ENCODE measurements at regions not wholly inside any gene's neighbourhood (a gene's known extent, or its start where the extent isn't known, plus 50 kb on each side); places are given as distances from the start of the nearest gene placed in this dataset.

DNA sequence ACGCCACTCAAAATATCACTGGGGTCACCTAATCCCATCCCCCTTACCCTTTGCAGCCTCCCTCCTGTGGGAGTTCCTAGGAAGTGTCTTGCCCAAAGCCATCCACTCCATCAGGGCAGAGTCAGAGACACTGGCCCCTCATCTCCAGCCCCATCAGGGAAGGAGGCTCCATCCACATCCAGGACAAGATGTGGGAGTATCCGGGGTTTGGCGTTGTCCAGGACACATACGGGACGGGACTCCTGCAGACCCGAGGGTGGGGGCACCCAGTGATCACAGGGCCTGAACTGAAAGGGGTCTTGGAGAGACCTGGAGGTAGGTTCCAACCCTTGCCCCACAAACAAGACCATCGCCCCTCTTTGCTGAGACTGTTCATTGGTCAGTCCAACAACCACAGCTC is 348.2 kb downstream of the MATN1 start:
- Histone ChIP-seq H3K27me3 (no peaks in the 10 kb centered on the region), H3K4me3 (no peak overlapping the region), H3K9me3 (no peaks in the 10 kb centered on the region), H3K4me1 (peaks cover 0 to 3% of the 10 kb centered on the region in 2 donors), H3K27ac (no peak overlapping the region), H3K36me3 (no peaks in the 10 kb centered on the region)
- ATAC-seq (no peak), DNase-seq (no peak)
- no peak for TF ChIP-seq POLR2A (IDR thresholded peaks at IDR 0.05)
- TF ChIP-seq, protein P1, sequence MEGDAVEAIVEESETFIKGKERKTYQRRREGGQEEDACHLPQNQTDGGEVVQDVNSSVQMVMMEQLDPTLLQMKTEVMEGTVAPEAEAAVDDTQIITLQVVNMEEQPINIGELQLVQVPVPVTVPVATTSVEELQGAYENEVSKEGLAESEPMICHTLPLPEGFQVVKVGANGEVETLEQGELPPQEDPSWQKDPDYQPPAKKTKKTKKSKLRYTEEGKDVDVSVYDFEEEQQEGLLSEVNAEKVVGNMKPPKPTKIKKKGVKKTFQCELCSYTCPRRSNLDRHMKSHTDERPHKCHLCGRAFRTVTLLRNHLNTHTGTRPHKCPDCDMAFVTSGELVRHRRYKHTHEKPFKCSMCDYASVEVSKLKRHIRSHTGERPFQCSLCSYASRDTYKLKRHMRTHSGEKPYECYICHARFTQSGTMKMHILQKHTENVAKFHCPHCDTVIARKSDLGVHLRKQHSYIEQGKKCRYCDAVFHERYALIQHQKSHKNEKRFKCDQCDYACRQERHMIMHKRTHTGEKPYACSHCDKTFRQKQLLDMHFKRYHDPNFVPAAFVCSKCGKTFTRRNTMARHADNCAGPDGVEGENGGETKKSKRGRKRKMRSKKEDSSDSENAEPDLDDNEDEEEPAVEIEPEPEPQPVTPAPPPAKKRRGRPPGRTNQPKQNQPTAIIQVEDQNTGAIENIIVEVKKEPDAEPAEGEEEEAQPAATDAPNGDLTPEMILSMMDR (IDR thresholded peaks at IDR 0.05 in 4 of 5, conservative IDR thresholded peaks at IDR 0.05 in 1 of 5) = no peak
- in situ Hi-C loops (cut with MboI; ENCODE audit: low sequenced_read_pairs in 4 of 4) = loop anchor here in 1 of 4 donors (25.0 kb wide), 1 partner anchor 1138 kb away; the partner anchor contains the start of genes MECR and PTPRU
- intact Hi-C loops (cut with DNase I; ENCODE audit: low total_unique reads) = no loop called here

DNA sequence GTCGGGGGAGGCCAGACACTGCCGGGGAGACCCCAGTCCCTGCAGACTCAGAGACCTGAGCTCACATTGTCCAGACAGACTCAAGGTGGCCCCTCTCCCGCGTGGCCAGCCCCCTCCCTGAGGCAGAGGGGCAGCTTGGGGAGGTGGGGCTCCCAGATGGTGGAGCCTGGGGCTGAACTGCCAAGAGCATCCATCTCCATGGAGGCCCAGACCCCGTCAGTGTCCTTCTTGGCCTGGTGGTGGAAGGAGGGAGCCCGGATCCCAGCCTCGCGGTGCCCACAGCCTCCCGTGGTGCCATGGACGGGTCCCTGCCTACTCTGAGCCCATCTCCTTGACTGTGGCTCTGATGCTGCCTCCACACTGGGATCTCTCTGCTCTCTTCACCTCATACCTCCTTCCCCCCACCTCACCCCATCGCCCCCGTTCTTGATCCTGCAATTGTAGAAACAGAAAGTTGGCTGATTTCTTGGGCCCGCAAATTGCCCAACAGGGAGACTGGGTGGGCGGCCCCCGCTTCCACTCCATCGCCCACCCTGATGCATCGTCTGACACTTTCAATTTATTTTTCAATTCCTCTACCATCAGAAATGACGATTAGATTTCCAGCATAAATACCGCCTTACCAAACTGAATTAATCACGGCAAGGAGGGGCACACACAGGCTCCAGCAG is 348.9 kb downstream of the MATN1 start:
- no peaks in the 10 kb centered on the region for H3K36me3 ChIP-seq
- no peak overlapping the region for H3K27ac ChIP-seq
- H3K4me1 ChIP-seq = no peaks in the 10 kb centered on the region
- intact Hi-C loops (cut with DNase I; ENCODE audit: low total_unique reads) (no loop called here), in situ Hi-C loops (cut with MboI; ENCODE audit: low sequenced_read_pairs in 4 of 4) (loop anchor here in 3 of 4 donors (25.0 kb wide), 2 partner anchors 1112 to 1137 kb away; partner anchors contain the start of genes MECR (in 2 of the 3) and PTPRU (in 2 of the 3))
- H3K9me3 ChIP-seq = no peaks in the 10 kb centered on the region
- H3K4me3 ChIP-seq = no peak overlapping the region
- DNase-seq = no peak
- TF ChIP-seq, protein P1 (IDR thresholded peaks at IDR 0.05 in 4 of 5, conservative IDR thresholded peaks at IDR 0.05 in 1 of 5) = no peak
- no peak for TF ChIP-seq POLR2A (IDR thresholded peaks at IDR 0.05)
- no peak for ATAC-seq
- H3K27me3 ChIP-seq = no peaks in the 10 kb centered on the region

DNA sequence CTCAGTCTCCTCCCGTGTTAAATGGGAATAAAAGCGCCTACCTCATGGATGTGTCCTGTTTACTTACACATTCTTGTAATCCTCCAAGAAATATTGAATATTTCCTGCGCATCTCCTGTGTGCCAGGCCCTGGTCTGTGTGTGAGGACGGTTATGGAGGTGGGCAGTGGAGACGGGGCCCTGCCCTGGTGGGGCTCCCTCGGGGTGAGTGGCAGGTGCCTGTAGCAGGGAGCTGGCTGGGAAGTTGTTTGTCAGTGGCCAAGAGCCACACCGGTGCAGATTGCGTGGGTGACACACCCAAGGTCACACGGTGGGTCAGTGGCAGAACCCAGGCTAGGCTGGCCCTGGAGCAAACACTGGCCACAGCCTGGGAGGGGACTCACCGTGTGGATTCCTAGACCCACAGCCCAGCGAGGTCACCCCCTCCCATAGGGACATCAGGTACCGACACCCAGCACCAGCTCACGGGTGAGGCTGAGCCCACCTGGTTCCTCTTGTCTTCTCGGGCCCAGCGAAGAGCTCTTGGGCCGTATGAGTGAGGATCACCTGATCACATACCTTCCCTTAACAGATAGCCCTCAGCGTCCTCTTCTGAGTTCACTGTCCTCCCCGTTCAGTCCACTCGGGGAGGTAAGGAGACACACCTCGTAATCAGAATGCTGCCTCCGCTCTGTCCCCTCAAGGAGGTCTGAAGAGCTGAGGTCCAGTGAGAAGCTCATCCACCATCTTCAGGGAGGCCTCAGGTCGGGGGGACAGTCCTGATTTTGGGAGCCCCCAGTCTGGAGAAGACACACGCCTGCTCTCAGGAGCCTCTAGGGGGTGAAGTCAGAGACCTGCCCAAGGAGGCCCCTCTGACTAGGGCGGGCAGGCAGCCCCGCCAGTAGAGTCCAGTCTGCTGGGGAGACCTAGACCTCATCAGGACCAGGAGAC is 349.6 kb downstream of the MATN1 start:
- TF ChIP-seq POLR2A (IDR thresholded peaks at IDR 0.05) = no peak
- TF ChIP-seq, protein P1 (IDR thresholded peaks at IDR 0.05 in 4 of 5, conservative IDR thresholded peaks at IDR 0.05 in 1 of 5) = no peak
- Histone ChIP-seq H3K27ac (no peak overlapping the region), H3K4me1 (no peaks in the 10 kb centered on the region), H3K36me3 (no peaks in the 10 kb centered on the region), H3K9me3 (no peaks in the 10 kb centered on the region), H3K27me3 (no peaks in the 10 kb centered on the region), H3K4me3 (no peak overlapping the region)
- ATAC-seq (no peak), DNase-seq (no peak)
- in situ Hi-C loops (cut with MboI; ENCODE audit: low sequenced_read_pairs in 4 of 4) = loop anchor here in 2 of 4 donors (25.0 kb wide), 2 partner anchors 1111 to 1136 kb away; partner anchors contain the start of genes MECR (in 1 of the 2) and PTPRU (in 1 of the 2)
- intact Hi-C loops (cut with DNase I; ENCODE audit: low total_unique reads) = no loop called here

DNA sequence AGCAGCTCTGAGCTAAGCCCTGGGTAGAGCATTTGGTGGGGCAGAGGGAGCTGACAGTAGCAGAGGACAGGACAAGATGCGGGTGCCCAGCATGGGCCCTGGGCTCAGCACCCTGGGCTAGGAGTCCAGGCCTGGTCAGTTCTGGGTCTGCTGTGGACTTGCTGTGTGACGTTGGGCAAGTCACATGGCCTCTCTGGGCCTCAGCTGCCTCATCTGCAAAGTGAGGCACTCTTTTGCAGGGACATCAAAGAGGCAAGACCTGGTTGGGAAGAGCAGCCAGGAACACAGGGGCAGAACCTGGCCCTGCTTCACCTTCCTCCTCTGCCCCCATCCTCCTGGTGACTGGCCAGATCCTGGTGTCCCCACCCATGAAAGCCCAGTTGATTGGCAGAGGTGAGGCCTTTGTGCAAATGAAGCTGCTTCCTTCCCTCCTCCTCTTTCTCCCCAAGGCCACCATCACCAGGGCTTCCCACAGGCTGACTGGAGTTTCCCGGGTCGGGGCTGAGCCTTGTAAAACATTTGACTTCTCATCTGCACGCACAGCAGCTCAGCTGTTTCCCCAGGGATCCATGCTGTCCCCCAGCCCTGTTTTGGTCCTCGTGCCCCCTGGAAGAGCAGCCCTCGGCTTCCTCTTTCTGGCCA is 350.5 kb downstream of the MATN1 start:
- Histone ChIP-seq H3K27ac (no peak overlapping the region), H3K4me1 (no peaks in the 10 kb centered on the region), H3K36me3 (no peaks in the 10 kb centered on the region), H3K9me3 (no peaks in the 10 kb centered on the region), H3K27me3 (no peaks in the 10 kb centered on the region), H3K4me3 (no peak overlapping the region)
- in situ Hi-C loops (cut with MboI; ENCODE audit: low sequenced_read_pairs in 4 of 4) = loop anchor here in 2 of 4 donors (25.0 kb wide), 2 partner anchors 1111 to 1136 kb away; partner anchors contain the start of genes MECR (in 1 of the 2) and PTPRU (in 1 of the 2)
- no peak for DNase-seq
- TF ChIP-seq, protein P1 (IDR thresholded peaks at IDR 0.05 in 4 of 5, conservative IDR thresholded peaks at IDR 0.05 in 1 of 5) = no peak
- no peak for TF ChIP-seq POLR2A (IDR thresholded peaks at IDR 0.05)
- intact Hi-C loops (cut with DNase I; ENCODE audit: low total_unique reads) = no loop called here
- ATAC-seq = no peak

All from gastrocnemius medialis (tissue), 4 donors.